CD4-positive, alpha-beta T cell treated with Interleukin-12 subunit alpha and Interleukin-12 subunit beta, for 1 hour (primary cell): ENCODE measurements at regions not wholly inside any gene's neighbourhood (a gene's known extent, or its start where the extent isn't known, plus 50 kb on each side); places are given as distances from the start of the nearest gene placed in this dataset.

Experiments
- DNase-seq: peaks from one replicate; pipeline ENCODE4 v3.0.0-alpha.2; 2020

DNA sequence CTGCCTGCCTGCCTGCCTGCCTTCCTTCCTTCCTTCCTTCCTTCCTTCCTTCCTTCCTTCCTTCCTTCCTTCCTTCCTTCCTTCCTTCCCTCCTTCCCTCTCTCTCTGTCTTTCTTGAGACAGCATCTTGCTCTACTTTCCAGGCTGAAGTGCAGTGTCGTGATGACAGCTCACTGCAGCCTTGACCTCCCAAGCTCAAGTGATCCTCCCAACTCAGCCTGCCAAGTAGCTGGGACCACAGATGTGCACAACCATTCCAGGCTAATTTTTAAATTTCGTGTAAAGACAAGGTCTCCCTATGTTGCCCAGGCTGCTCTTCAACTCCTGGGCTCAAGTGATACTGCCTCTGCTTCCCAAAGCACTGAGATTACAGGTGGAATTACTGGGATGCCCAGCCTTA, 328.2 kb upstream of the SORL1-AS1 start:
- DNase-seq: no peak

DNA sequence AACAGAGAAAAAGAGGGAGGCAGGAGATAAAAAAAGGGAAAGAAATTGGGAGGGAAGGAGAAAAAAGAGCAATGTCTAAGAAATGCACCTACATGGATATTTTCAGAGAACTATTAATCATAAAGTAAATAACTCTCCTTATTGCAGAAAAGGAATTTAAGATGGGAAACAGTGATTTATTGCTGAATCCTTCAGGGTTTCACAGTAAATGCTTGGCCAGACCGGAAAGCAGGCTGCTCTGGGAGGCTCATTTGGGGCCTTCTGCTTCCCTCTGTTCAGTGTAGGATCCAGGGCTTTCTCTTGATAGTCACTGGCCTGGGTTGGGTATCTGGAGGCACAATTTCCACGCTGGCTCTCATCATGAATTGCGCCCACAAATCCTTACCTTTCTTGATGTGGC, 324.3 kb upstream of the SORL1-AS1 start:
- DNase-seq: no peak

DNA sequence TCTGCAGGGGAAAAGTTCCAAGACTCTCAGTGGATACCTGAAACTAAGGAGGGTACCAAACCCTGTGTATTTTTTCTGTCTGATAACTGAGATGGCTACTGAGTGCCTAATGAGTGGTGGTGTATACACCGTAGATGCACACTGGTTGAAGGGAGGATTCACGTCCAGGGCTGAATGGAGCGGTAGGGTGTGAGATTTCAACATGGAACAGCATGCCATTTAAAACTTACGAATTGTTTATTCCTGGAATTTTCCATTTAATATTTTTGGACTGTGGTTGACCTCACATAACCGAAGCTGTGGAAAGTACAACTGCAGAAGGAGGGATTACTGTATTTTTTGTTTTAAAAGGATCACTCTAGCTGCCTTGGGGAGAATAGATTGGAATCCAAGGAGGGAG, 322.5 kb upstream of the SORL1-AS1 start:
- no peak for DNase-seq

DNA sequence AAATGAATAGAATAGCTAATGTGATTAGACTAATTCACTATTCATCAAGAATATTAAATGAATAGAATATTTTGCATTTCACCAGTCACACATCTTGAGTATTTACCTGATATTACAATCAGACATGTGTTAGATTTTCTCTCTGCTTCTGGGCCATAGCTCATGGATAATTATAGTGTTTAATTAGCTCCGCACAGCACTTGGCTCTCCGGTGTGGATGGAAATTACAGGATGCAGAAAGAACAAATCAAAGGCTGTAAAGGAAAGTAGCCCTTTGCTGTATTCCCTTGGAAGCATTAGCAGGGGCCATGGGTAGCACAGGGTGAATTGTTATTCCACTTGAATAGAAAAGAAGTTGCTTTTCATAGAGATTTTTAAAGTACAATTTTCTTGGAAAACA, 320.3 kb upstream of the SORL1-AS1 start:
- no peak for DNase-seq

DNA sequence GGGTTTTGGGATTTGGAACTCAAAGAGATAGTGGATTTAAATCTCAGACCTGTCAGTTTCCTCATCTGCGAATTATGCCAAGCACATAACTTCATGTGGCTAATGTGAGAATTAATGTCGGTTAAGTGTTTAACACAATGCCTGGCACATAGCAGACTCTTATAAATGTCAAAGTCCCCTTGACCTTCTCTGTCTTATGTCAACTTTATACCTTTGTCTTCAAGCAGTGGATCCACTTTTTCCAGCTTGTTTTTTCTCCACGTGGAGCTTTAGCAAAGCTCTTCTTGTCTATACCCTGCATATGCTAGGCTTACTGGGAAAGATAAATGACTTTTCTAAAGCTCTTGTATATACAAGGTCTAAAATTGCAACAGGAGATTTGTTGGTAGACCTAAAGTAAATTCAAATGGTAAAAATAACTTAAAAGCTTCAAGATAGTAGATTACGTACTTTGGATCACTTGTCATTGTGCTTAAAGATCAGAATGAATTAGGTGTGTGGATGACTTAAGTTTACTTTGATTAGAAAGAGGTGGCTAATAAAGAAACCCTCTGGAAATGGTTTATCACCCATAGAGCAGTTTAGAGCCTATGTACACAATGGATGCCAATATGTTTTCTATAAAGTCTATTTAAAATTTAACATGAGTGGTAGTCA, 318.3 kb upstream of the SORL1-AS1 start:
- no peak for DNase-seq

DNA sequence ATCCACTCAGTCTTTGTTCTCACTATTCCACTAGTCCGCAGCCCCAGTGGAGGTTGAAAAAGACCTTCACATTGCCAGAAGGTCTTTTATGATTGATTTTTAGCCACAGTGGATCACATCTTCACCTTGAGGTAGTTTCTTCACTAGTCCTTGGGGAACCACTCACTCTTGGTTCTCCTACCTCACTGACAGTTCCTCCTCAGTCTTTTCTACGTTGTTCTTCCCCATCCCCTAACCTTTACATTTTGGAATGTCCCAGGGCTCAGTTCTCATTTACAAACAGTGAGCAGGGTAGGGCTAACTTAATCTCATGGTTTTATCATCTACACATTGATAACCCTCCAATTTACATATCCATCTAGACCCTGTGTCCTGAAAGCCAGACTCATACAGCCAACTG, 316.4 kb upstream of the SORL1-AS1 start:
- no peak for DNase-seq

DNA sequence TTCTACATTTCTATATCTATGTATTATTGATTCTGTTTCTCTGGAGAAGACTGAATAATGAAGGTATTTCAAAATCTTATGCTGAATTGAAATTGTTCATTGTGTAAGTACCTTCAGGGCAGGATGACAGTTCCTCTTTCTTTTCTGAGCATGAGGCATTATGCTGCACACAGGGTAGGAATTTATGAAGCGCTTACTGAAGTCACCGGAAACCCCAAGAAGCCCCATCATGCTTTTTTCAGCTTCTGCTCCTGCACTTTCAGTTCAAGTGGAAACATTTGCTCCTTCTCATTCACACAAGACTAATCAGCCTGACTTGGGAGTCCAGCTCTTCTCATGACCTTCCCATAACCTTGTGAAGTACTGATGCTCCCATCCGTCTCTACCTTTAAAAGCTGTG, 314.7 kb upstream of the SORL1-AS1 start:
- peak; percentile 4 for DNase-seq

DNA sequence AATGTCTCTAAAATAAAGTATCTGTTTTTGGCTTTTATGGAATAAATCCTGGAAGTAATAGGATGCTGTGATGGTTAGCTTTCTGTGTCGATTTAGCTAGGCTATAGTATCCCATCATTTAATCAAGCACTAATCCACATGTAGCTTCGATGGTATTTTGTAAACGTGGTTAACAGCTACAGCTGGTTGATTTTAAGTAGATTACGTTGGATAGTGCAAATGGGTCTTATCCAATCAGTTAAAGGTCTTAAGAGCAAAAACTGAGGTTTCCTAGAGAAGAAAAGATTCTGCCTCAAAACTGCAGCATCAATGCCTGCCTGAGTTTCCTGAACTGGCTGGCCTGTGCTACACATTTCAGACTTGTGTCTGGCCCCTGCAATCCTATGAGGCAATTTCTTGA, 314.2 kb upstream of the SORL1-AS1 start:
- no peak for DNase-seq

DNA sequence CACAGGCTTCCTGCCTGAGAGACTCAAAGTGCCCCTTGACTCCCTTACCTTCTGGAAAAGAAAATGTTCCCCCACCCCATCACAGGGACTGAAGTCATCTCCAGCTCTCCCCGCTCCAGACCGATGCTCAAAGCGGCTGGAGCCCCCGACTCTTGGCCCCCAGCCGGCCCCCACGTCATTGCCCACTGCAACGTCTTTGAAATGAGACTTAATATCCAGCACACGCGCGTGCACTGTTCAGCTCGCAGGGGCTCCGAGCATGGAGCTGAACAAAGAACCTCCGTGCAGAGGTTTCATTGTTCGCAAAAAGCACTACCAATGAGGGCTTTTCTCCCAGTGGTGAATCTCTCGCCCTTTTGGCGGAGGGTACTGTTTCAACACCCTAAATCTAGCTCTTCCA, 313.4 kb upstream of the SORL1-AS1 start:
- no peak for DNase-seq

DNA sequence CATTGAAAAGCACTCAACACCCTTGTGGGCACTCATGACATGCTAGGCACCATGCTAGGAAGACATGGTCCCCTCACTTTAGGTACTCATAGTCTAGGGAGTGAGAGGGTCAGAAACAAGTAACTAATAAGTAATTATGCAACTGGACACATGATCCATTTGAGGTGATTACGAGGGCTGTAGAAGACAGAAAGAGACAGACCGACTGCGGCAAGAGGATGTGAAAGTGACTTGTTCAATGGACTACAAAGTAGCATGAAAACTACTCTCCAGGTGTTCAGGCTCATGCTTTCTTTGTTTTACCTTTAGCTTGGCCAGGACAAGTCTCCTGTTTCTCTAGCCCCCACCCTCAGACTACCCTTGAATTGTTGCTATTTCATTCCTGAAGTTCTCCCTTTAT, 310.8 kb upstream of the SORL1-AS1 start:
- DNase-seq: no peak

DNA sequence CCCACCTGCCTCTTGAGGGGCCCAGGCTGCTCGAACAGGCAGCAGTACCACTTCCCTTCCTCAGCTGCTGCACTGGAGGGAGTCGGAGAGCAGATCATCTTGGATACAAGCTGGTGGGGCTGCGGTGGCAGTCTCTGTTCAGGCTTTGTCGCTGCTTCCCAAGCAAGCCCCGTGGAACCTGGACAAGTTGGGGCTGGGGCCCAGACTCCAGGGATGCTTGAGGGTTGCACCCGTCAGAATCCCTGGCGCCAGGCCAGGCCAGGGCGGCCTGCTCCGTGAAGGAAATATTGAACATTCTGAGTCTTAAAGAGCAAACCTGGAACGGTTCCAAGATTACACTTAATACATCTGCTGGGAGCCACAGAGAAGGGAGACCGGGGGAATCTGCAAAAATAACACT, 310.1 kb upstream of the SORL1-AS1 start:
- no peak for DNase-seq

DNA sequence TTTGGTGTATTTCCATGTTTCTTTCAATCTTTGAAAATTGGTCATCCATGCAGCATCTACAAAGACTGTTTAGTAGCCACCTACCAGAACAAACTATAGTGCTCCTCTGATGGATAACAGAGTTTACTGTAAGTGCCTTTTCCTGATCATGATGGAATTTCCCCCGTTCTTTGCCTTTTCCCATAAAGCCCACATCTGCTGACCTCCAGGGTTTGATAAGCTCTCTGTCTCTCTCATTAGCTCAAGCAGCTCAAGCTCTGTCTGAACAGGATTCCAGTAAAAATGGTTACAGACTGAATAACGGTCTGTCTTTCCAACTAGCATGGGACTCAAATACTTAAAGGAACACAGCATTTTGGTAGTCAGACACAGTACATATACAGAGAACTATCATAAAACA, 308.4 kb upstream of the SORL1-AS1 start:
- no peak for DNase-seq

DNA sequence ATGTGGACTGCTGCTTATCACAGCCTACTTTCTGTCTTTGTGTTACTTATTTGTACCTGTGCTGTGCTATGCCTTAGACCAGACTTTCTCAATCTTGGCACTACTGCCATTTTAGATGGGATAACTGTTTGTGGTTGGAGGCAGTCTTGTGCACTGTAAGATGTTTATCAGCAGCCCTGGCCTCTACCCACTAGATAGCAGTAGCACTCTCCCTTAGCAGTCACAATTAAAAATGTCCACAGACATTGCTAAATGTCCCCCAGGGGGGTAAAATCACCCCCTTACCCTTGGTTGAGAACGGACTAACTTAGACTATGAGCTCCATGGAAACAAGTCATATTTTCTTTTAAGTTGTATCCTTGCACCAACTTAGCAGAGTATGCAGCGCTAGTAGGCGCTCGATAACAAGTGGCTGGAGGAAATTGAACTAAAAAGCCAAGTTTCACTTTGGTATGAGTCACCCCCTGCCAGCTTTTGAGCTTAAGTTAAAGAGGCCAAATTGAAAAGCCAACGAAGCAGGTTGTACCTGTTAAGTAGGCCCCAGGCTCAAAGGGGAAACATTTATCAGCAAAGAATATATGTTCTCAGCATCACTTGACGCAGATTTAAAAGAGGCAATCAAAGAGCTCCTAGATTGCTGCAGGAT, 304.8 kb upstream of the SORL1-AS1 start:
- DNase-seq: no peak

DNA sequence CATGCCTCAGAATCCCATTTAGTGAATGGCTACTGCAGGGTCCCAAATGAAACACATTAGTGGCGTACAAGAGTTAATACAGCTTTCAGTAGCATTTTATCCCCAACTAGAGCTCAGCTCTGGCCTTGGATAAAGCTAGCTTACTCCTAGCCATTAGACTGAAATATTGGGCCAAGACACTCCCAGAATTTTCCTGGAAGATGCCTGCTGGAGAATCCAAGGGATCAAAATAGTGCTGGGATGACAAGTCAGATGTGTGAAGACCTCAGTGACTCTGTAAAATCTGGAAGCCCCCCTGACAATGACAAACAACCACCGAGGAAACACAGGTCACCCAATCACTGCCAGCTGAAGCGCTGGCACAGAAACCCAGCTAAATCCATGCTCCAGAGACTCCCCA, 303.1 kb upstream of the SORL1-AS1 start:
- DNase-seq: no peak

DNA sequence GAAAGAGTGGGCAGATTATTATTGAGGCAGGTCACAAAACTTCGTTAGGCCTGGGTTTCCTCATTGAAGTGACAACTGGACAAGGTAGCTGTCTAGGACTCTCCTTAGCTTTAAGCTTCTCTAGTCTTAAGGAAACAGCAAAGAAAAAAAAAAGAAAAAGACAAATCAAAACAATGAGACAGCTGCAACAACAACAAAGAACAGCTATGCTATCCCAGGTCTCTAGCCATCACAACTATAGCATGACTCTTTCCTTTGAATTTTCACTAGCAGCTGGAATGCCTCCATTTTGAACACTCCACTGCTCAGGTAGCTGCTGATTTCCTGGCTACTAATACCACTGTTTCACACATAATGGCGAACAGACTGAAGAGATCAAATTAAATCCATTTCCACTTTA, 302.4 kb upstream of the SORL1-AS1 start:
- DNase-seq: no peak

DNA sequence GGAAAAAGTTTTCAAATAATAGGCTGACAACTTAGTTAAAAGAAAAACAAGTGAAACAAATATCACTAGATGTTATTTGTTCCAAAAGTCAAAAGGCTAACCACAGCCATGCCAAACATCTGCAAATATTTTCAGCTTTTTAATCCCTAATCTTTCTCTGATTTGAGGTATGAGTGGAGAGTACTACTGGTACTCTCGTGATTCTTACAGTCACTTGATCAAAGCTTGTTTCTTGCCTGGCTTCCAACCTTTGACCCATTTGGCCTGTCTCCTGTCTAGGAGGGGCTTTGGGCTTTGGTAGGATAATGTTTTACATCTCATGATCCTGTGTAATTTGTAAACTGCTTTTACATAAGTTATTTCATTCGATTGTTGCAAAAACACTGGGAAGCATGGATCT, 301.8 kb upstream of the SORL1-AS1 start:
- DNase-seq: no peak

DNA sequence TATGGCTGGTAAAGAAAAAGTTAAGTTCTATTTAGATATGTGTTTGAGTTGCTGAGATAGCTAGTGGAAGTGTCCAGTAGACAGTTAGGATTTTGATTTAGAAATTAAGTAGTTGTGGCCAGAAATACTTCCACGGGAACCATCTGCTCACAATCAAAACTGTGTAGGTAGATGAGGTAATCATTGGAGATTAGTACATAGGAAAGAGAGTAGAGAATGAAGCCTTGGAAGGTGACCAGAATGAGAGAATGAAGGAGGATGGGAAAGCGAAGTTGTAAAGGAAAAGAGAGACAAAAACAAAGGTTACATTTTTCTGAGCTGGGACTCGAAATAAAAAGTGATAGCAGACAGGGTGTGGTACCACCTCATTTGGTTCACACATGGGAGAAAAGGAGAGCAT, 296.9 kb upstream of the SORL1-AS1 start:
- no peak for DNase-seq

DNA sequence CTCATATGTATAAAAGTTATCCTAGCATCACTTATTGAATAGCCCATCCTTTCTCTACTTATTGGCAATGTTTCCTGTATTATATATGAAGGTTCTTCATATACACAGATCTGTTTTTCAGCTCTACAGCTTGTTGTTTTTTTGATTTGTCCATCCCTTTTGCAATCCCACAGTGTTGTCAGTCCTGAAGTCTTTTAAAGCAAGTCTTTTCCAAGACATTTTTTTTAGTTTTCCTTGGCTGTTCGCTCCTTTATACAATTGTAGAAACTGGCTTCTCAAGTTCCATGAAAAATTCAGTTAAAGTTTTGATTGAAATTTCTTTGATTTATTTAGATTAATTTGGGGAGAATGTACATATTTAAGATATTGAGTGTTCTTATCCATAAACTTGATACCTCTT, 295.3 kb upstream of the SORL1-AS1 start:
- DNase-seq: no peak

DNA sequence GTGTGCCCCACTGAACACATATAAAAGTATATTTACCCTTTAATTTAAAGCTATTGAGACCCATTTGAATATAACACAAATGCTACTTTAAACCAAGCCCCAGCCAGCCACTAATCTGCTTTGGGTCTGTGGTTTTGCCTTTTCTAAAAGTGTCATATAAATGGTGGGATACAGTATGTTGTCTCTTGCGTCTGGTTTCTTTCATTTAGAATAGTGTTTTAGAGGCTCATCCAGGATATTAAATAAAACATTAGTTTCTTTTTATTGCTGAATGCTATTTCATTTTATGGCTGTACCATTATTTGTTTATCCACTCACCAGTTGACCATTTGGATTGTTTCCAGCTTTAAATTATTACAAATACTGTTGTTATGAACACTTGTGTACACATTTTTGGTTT, 290.5 kb upstream of the SORL1-AS1 start:
- no peak for DNase-seq

DNA sequence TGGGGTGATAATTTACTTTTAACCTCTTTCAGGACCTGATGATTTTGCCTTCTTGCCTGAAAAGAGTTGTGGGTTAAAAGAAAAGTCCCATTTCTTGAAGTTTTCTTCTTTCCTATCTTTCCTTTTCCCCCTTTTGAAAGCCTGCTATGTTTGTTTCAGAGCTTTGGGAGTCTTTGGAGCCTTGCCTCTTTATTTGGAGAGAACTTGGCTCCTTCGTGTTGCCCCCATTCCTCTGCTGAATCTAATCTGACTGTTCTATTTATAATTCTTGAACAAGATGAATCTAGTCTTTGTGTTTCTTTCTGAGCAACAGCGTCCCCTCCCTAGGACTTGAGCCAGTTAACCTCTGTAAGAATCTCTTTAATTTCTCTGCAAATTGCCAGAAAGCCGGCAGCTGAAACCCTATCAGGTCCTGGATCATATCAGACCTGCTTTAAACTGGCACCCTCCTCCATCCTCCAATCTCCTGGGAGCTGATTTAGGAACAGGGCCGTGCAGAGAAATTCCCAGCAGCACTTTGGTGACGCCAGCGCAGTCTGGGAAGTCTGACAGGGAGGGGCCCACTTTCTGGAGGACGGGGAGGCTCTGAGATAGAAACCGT, 289.1 kb upstream of the SORL1-AS1 start:
- no peak for DNase-seq

DNA sequence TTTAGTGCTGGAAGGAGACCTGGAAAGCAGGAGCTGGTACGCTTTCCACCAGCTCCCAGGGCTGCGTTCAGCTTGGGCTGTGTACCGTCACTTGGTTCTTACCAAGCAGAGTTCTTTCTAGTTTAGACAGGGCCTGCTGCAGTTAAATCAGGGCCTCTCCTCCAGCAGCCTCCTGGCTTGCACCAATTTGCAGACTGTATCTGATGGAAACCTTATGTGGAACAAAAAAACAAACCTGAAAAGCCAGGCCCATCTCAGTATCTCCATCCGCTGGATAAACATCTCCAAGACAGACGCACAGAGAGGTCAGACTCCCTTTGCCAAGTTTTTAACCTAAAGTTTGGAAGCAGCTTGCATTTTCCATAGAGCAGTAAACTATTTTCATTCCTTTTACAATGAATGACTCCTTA, 288.6 kb upstream of the SORL1-AS1 start:
- no peak for DNase-seq

DNA sequence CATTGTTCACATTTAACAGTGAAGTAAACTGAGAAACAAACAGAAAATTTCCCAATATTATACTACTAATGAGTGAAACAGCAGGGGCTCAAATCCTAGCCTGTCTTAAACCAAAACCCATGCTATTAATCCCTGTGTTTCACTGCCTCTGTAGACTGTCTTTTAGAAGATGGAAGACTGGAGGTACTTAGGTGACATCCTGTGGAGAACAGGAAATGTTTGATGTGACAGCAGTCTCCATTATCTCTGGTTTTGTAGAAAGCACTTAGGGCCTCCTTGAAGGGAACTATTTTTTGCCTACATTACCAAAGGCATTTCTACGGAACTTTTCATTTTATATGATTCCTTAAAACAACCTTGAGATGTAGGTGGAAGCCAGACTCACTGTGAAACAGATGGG, 288.1 kb upstream of the SORL1-AS1 start:
- no peak for DNase-seq

DNA sequence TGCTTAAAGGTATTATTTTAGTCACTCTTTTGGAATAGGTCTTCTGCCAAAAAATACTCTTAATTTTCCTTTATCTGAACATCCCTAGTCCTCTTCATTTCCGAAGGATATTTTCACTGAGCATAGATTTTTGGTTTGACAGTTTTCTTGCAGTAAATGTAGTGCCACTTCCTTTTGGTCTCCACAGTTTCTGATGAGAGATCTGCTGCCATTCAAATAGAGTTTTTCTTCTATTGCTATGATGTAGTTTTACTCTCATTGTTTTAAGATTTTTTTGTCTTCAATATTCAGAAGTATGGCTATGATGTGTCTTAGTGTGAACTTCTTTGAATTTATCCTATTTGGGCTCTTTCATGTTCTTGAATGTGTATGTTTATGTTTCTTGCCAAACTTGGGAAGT, 281.1 kb upstream of the SORL1-AS1 start:
- no peak for DNase-seq

DNA sequence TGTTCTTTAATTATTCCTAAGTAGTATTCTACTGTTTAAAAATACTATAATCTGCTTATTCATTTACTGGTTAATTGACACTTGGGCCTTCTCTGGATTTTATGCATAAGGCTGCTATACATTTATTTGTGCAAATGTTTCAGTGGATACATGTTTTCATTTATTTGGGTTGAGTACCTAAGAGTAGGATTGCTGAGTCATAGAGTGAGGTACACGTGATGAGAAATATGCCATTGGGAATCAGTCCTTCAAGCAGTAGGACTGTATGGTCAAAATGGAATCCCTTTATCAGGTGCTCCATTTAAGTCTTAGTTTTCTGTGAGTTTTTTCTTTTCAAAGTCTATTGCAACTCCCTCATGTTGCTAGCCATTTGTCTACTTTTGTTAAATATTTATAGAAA, 275.2 kb upstream of the SORL1-AS1 start:
- DNase-seq: no peak

DNA sequence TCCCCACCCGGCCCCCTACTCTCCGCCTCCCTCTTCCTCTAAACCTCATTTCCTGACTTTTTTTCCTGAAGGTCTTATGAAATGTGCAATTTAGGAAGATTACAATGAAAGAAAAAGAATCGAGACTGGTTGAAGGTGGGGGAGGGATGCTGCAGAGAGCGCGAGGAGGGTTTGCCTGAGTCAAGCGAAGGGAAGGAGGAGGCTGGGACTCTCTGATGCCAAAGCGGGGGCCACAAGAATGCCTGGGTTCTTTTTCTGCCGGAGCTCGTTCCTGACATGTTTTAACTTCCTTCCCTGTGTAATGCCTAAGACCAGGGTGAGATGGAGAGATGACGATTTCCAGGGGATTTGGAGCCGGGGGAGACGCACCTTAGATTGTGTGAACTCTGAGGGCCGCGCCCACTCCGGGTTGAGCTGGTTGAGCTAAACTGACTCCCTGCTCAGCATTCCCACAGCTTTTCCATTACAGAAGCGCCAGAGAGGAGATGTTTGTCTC, 270.5 kb upstream of the SORL1-AS1 start:
- no peak for DNase-seq
